PC-3 (cell line): ENCODE measurements at regions not wholly inside any gene's neighbourhood (a gene's known extent, or its start where the extent isn't known, plus 50 kb on each side); places are given as distances from the start of the nearest gene placed in this dataset.

Source experiments
- ATAC-seq: fragments of 200-7000 bp; cut with Tn5 transposase; 2 replicates; pipeline ENCODE4 v1.9.1; 2020; ENCODE audit warnings: mild to moderate bottlenecking, moderate library complexity
- BruUV-seq: library from RNA; stranded (reverse); fragments of 400-500 nt; replicated peaks from 2 replicates; lab custom pipeline; 2021; lab: Mats Ljungman, UMichigan
- CTCF ChIA-PET: fragments of 300-600 bp; sonication (Branson Sonifier 250); formaldehyde crosslinking; loops from one replicate; lab custom pipeline; 2022; ENCODE audit warnings: antibody characterized with exemption; lab: Charles Lee
- POLR2A ChIA-PET: fragments of 300-600 bp; sonication (Branson Sonifier 250); formaldehyde crosslinking; loops from one replicate; lab custom pipeline; 2022; ENCODE audit warnings: antibody characterized with exemption; ENCODE audit not compliant: unreplicated experiment; lab: Charles Lee
- DNase-seq: peaks from one replicate; pipeline ENCODE4 v3.0.0-alpha.2; 2015
- H2AFZ ChIP-seq: fragments of 300-600 bp; sonication (generic); 2 replicates; pipeline ENCODE4 v1.6.0; 2016; ENCODE audit warnings: antibody characterized with exemption, low read length
- H3F3A ChIP-seq: fragments of 300-600 bp; sonication (generic); one replicate; pipeline ENCODE4 v1.6.0; 2017; ENCODE audit warnings: antibody characterized with exemption, low read length, control low read depth, mild to moderate bottlenecking; ENCODE audit not compliant: unreplicated experiment
- H3K27ac ChIP-seq: fragments of 300-600 bp; sonication (generic); 2 replicates; pipeline ENCODE4 v1.5.1; 2016; ENCODE audit warnings: mild to moderate bottlenecking, low read length
- H3K27me3 ChIP-seq: fragments of 300-600 bp; sonication (generic); 2 replicates; pipeline ENCODE4 v1.6.1; 2016; ENCODE audit warnings: low read length, mixed read lengths
- H3K36me3 ChIP-seq: fragments of 300-600 bp; sonication (generic); 2 replicates; pipeline ENCODE4 v1.6.1; 2016; ENCODE audit warnings: low read depth, mixed run types, low read length, mixed read lengths
- H3K4me1 ChIP-seq: fragments of 300-600 bp; sonication (generic); 2 replicates; pipeline ENCODE4 v1.5.1; 2016; ENCODE audit warnings: low read length; ENCODE audit not compliant: insufficient read depth
- H3K4me2 ChIP-seq: fragments of 300-600 bp; sonication (generic); 2 replicates; pipeline ENCODE4 v1.6.0; 2016; ENCODE audit warnings: low read length
- H3K4me3 ChIP-seq: fragments of 300-600 bp; sonication (generic); 2 replicates; pipeline ENCODE4 v1.5.1; 2016; ENCODE audit warnings: mild to moderate bottlenecking, low read length, mixed read lengths
- H3K79me2 ChIP-seq: fragments of 300-600 bp; sonication (generic); 2 replicates; pipeline ENCODE4 v1.6.1; 2017; ENCODE audit warnings: low read length, mixed read lengths
- H3K9ac ChIP-seq: fragments of 300-600 bp; sonication (generic); 2 replicates; pipeline ENCODE4 v1.6.0; 2016; ENCODE audit warnings: mild to moderate bottlenecking, low read length
- H3K9me2 ChIP-seq: fragments of 300-600 bp; sonication (generic); replicated peaks from 2 replicates; pipeline ENCODE4 v1.6.1; 2016; ENCODE audit warnings: mixed run types, low read length, mixed read lengths
- H3K9me3 ChIP-seq: fragments of 300-600 bp; sonication (generic); 2 replicates; pipeline ENCODE4 v1.6.1; 2016; ENCODE audit warnings: low read length, mixed read lengths
- H4K20me1 ChIP-seq: fragments of 300-600 bp; sonication (generic); 2 replicates; pipeline ENCODE4 v1.6.1; 2016; ENCODE audit warnings: low read length, mixed read lengths
- EZH2 ChIP-seq: fragments of 300-600 bp; sonication (generic); IDR thresholded peaks from one replicate; pipeline ENCODE4 v1.6.1; 2017; ENCODE audit warnings: antibody characterized with exemption, mild to moderate bottlenecking, low read length; ENCODE audit not compliant: unreplicated experiment
- EZH2phosphoT487 ChIP-seq: fragments of 300-600 bp; sonication (generic); IDR thresholded peaks from 2 replicates; pipeline ENCODE4 v1.6.1; 2018; ENCODE audit warnings: mild to moderate bottlenecking, antibody characterized with exemption, low read length, borderline replicate concordance
- intact Hi-C: fragments of 100-400 bp; cut with micrococcal nuclease; formaldehyde crosslinking; loops from 2 replicates; pipeline ENCODE4 v1.9.0; 2023
- TF ChIP-seq, protein P1 (sequence below): fragments of 300-600 bp; sonication (generic); conservative IDR thresholded peaks from 2 replicates; pipeline ENCODE4 v1.5.1; 2017; ENCODE audit warnings: antibody characterized with exemption, low read depth, mild to moderate bottlenecking, low read length

DNA sequence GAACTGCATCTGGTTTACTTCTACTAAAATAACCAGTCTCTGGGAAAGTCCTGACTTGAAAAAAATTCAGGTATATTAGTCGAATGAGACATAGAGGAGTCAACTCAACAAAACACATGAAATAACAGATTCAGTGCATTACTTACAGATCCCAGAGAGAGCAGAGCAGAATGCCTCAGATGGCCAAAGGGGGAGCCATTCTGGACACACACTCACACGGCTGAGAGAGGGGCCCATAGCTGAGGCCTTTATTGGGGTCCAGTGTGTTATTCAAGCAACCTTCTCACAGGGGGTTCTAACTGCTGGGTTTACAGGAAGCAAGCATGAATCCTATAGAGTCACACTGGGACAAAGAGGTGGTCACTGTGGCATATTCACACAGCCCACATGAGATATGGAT lies 135.1 kb upstream of the SNRPN start:
- POLR2A ChIA-PET, result no interaction called here

GRCh38 chr15:24823473-24823872 lies 131.3 kb upstream of the SNRPN start:
- no peak overlapping the region for H2AFZ ChIP-seq
- no peak overlapping the region for H3K27ac ChIP-seq
- no peaks in the 10 kb centered on the region for H4K20me1 ChIP-seq
- DNase-seq (peak; percentile 23), ATAC-seq (no peak)
- BruUV-seq, result no TSS peak
- H3K9ac ChIP-seq, result no peak overlapping the region
- H3K4me2 ChIP-seq, result no peak overlapping the region
- TF ChIP-seq EZH2phosphoT487, result no peak
- TF ChIP-seq EZH2, result no peak
- TF ChIP-seq, protein P1, sequence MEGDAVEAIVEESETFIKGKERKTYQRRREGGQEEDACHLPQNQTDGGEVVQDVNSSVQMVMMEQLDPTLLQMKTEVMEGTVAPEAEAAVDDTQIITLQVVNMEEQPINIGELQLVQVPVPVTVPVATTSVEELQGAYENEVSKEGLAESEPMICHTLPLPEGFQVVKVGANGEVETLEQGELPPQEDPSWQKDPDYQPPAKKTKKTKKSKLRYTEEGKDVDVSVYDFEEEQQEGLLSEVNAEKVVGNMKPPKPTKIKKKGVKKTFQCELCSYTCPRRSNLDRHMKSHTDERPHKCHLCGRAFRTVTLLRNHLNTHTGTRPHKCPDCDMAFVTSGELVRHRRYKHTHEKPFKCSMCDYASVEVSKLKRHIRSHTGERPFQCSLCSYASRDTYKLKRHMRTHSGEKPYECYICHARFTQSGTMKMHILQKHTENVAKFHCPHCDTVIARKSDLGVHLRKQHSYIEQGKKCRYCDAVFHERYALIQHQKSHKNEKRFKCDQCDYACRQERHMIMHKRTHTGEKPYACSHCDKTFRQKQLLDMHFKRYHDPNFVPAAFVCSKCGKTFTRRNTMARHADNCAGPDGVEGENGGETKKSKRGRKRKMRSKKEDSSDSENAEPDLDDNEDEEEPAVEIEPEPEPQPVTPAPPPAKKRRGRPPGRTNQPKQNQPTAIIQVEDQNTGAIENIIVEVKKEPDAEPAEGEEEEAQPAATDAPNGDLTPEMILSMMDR, result no peak
- H3K36me3 ChIP-seq, result no peaks in the 10 kb centered on the region
- H3K9me2 ChIP-seq, result no peaks in the 10 kb centered on the region
- H3K9me3 ChIP-seq, result peaks cover 4% of the 10 kb centered on the region; the same call in 1 of the 2 replicates
- no peaks in the 10 kb centered on the region for H3K79me2 ChIP-seq
- H3K27me3 ChIP-seq, result no peaks in the 10 kb centered on the region
- no peaks in the 10 kb centered on the region for H3K4me1 ChIP-seq
- intact Hi-C loops, result no loop called here
- CTCF ChIA-PET, result no interaction called here
- POLR2A ChIA-PET, result no interaction called here
- no peaks in the 10 kb centered on the region for H3F3A ChIP-seq
- H3K4me3 ChIP-seq, result no peak overlapping the region; the same call in 1 of the 2 replicates

More for the DNA sequence above, 135.1 kb upstream of the SNRPN start:
- no peaks in the 10 kb centered on the region for H3K27me3 ChIP-seq
- H3K9ac ChIP-seq, result no peak overlapping the region
- CTCF ChIA-PET, result no interaction called here
- H3K4me3 ChIP-seq, result no peak overlapping the region
- intact Hi-C loops, result no loop called here
- no peak overlapping the region for H3K4me2 ChIP-seq
- TF ChIP-seq, protein P1, result no peak
- no peak for TF ChIP-seq EZH2phosphoT487
- no peak for TF ChIP-seq EZH2
- no peaks in the 10 kb centered on the region for H3F3A ChIP-seq
- no peak overlapping the region for H2AFZ ChIP-seq
- H3K79me2 ChIP-seq, result no peaks in the 10 kb centered on the region
- no peak overlapping the region for H3K27ac ChIP-seq
- DNase-seq (no peak), ATAC-seq (no peak)
- no TSS peak for BruUV-seq
- peaks cover 7% of the 10 kb centered on the region; the same call in 1 of the 2 replicates for H3K9me3 ChIP-seq
- no peaks in the 10 kb centered on the region for H3K36me3 ChIP-seq
- no peaks in the 10 kb centered on the region for H3K4me1 ChIP-seq
- H3K9me2 ChIP-seq, result no peaks in the 10 kb centered on the region
- no peaks in the 10 kb centered on the region for H4K20me1 ChIP-seq

GRCh38 chr15:24832282-24832681 lies 122.5 kb upstream of the SNRPN start:
- POLR2A ChIA-PET, result no interaction called here
- Histone ChIP-seq H3K79me2 (no peaks in the 10 kb centered on the region), H3K27me3 (no peaks in the 10 kb centered on the region), H3F3A (no peaks in the 10 kb centered on the region), H3K9me3 (peaks cover 7% of the 10 kb centered on the region; the same call in 1 of the 2 replicates), H3K4me3 (no peak overlapping the region), H3K9me2 (no peaks in the 10 kb centered on the region), H3K9ac (no peak overlapping the region), H2AFZ (no peak overlapping the region), H3K27ac (no peak overlapping the region), H3K36me3 (no peaks in the 10 kb centered on the region), H3K4me2 (no peak overlapping the region), H3K4me1 (no peaks in the 10 kb centered on the region), H4K20me1 (no peaks in the 10 kb centered on the region)
- ATAC-seq (no peak), DNase-seq (no peak)
- CTCF ChIA-PET, result no interaction called here
- intact Hi-C loops, result no loop called here
- TF ChIP-seq EZH2phosphoT487 (no peak), EZH2 (no peak)
- TF ChIP-seq, protein P1, result no peak
- no TSS peak for BruUV-seq
